ELF-1 (cell line): ENCODE measurements at regions not wholly inside any gene's neighbourhood (a gene's known extent, or its start where the extent isn't known, plus 50 kb on each side); places are given as distances from the start of the nearest gene placed in this dataset.
A peak's percentile ranks its signal among the peaks of the same experiment; 100 is the strongest.

Experiments used
- DNase-seq: peaks from one replicate; pipeline ENCODE4 v3.0.0-alpha.2; 2016; ENCODE audit warnings: low read depth, low spot score

DNA sequence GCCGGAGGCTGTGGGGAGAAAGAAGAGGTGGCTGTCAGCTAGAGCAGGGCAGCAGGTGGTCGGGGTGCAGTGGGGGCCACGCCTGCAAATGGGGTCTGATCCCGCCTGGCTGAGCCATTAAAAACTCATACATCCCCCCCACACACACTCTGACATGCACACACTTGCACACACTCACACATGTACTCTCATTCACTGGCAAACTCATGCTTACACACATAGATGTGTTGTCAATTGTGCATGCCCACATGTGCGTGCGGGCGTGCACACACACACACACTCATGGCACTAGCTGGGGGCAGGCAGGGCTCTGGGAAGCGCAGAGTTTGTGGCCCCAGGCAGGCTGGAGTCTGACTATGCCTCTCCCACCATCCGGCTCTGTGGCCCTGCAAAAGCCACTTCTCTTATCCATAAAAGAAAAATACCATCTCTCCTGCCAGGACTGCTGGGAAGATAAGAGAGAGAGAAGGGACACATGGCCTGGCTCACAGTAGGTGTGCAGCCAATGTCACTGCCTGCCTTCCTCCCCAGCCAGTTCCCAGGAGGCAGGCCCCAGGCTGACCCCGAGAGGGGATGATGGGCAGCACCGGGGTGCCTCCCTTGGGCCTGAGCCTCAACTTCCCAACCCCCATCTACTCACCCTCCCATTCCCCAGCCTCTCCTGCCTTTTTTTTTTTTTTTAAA, 163.5 kb upstream of the LINGO1 start:
- no peak for DNase-seq

DNA sequence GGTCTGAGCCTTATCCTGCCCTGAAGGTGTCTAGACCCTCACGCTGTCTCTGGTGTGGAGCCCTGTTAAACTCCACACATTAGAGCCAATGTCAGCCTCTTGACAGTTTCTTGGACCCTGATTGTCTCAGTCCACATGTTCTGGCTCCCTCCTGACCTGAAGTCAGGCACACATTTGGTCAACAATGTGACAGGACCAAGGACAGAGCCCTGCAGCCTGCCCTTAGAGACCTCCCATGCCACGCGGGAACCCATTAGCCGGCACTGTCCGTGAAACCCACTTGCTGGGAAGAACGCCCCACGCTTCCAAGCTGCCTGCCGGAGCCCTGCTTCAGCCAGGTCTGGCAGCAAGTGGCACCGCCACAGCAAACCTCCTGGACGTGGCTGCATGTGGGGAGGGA, 162.7 kb upstream of the LINGO1 start:
- DNase-seq: no peak

DNA sequence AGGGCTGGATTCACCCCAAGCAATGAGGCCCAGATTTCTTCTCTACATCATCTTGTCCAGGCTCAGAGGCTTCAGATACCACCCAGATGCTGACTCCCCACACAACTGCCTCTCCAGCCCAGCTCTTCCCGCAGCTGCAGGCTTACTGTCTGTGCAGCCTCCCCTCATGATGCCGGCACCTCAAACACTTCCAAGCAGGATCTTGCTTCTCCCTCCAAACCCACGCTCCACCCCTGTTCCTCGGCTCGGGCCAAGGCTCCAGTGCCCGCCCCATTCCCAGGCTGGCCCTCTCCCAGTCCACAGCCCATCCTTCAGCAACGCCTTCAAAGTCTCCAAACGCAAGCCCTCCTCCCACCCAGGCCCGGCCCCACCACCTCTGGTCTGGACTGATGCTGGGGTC, 159.2 kb upstream of the LINGO1 start:
- DNase-seq: no peak

DNA sequence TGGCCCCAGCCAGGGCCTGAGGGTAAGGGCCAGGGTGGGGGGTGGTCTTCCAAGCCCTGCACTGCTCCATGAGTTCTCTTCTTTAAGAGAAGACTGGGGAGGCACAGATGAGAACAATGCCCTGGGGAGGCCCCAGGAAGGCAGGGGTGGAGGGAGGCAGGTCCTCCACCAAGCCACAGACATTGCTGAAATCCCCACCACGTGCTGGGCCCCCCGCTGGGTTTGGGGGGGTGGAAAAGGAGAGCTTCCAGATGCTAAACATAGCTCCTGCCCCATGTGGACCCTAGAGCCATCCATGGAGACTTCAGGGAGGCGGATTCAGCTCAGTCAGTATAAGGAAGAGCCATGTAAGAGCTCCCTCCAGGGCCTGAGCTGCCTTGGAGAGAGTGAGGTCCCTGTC, 157.8 kb upstream of the LINGO1 start:
- no peak for DNase-seq

DNA sequence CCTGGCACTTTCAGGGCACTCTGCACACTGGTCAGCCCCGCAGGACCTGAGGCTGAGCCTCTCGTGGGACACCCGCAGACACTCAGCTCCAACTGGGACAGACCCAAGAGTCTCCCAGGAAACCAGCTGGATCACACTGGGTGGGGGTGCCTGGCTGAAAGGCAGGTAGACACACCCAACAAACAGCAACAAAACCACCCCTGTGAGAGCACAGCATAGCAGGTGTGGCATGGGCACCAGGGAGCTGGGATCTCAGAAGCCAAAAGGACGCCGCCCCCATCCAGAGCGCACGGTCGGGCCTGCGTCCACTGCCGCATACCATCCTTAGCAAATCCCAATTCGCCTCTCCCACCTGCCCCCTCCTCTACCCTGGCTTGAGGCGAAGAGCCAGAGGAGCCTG, 154.2 kb upstream of the LINGO1 start:
- DNase-seq: no peak

DNA sequence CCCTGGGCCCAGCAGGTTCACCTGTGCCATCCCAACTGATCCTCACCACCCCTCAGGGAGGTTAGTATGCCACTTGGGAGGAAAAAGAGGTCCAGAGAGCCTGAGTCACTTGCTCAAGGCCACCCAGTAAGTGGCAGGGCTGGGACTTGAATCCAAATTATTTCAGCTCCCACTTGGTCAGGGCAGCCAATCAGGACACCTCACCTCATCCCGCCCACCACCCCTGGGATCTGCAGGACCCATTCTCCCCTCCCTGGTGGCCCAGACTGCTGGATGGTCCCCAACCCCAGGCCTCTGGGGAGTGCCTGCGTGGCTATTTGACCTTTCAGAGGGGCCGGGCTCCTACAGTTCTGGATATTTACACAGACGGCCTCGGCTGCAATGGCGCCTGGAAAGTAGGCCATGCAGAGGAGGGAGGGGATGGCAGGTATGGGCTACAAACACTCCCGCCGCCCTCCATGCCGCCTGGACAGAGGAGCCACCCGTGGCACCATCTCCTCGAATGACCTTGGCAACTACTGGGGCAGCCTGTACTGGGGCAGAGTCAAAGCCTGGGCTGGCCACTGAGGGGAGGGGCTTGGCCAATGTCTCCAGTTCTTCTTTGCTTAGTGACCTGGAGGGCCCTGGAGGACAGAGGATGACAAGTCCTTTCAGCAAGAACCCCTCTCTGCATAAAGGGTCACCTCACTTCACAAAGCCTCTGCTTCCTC, 153.6 kb upstream of the LINGO1 start:
- no peak for DNase-seq

DNA sequence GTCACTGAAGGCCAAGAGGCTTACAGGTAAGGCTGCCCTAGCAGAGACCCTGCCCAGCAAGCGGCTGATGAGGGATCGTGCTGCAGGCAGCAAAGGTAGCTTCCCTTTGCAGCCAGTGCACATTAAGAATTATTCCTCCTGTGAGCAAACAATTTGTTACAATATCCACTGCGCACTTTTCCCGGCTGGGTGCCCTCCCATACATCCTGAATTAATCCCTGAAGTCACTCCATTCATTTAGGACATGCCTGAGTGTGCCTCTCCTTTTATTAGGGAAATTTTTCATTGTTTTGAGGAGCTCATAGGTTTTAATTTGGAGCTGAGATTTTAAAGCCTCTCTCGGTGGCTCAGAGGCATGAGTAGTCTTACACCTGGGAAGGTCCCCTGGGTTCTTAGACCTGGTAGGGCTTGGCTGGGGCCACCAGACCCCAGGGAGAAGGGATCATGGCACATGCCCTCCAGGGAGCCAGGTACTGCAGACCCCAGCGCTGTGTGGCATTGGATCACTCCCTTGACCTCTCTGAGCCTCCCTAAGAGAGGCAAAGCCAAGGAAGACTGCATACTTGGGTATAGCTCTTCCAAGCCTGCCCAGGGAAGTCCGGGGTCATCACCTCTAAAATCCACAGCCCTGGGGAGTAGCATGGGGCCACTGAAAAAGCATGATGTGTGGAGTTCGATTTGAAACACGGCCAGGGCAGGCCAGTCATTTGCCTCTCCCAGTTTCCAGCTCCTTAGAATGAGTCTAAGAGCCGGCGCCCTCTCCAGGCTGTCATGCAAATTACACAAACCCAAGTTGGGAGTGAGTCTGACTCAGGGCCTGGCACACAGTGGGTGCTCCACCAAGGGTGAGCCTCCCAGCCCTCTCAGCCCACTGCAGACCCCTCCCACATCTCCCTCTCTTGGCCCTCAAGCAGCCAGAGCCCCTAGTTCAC, 151.9 kb upstream of the LINGO1 start:
- peak; percentile 62 for DNase-seq

DNA sequence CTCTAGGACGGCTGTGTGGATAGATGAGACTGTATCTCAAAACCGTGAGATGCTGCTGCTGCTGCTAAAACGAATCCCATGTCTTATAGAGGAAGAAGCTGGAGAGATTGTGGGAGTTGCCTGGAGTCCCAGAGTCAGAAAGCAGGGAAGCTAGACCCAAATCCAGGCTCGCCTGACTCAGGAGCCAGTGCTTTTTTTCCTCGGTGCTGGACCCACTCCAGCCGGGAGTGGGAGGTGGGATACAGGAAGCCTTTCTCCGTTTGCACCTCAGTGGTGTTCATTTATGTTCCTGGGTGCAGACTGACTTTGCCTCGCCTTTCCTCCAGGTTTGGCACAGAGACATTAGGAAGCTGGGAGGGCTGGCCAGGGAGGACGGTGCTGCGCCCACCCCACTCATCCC, 150.9 kb upstream of the LINGO1 start:
- DNase-seq: no peak

DNA sequence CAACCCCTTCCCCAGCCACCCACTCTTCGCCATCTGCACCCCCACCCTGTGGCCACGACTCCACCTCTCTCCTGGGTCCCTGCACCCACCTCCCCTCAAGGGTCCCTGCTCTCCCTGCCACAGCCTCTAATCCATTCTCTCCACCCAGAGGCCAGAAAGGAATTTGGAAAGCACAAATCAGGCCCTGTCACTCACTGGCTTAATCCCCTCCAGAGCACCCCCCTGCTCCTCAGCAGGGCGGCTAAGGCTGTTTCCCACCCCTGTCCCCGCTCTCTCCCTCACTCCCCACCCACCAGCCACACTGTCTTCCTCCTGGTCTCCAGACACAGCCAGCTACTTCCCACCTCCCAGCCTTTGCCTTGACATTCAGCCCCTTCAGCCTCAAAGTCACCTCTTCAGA, 150.0 kb upstream of the LINGO1 start:
- no peak for DNase-seq

DNA sequence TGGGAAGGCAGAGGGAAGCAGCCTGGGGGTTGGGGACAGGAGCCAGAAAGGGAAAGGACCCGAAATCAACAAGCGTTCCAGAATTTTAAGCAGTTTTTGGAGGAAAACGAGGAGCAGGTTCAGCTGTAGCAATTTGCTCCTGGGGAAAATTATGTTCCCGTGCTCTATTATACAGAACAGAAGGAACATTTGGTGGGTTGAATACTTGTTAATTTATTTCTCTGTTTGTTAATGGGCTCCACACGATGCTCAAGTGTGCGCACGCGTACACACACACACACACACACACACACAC, 149.2 kb upstream of the LINGO1 start:
- no peak for DNase-seq

DNA sequence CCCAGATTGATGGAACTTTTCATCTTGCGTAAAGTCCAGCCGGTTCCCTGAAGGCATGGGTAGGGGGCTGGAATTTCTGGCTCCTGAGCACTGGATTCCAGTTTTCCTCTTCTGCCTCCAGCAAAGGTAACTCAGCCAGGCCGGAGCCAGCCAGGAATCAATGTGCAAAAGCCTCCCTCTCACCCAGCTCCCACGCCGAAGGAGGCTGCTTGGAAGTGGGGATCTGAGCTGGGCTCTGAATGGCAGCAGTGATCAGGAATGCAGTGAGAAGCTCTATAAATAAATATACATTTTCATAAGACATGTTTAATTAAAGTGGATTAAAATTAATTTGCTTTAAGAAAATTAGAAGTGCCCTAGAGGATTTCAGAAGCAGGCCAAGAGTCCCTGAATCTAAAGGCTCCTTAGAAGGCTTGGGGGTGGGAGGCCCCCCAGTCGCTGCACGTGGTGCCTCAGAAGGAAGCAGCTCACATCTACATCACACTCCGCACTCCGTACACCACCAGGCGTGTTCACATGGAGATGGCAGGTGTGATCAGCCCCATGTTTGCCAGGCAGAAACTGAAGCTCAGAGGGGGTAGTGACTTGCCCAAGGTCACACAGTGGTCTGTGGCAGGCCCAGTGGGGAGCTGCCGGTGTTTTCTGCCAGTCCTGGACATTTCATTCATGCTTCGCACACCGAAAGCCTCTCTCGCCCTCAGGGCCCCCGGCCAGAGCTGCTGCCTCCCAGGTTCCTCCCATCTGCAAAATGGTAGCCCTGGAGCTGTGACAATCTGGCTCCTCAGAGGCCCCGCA, 148.6 kb upstream of the LINGO1 start:
- DNase-seq: peak; percentile 57

DNA sequence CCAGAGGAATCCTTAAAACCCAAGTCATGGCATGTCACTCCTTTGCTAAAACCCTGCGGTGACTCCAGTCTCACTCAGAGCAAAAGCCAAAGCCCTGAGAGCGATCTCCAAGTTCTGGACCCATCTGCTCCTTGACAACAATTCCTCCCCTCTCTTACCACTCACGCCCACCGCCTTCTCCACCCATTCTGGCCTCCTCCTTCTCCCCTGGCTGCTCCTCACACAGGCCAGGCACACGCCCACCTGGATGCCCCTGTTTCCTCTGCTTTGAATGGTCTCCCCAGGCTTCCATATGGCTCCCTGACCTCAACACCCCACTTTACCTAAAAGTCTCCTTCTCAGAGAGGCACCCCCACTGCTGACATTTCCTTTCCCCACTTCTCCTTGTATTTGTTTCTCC, 146.1 kb upstream of the LINGO1 start:
- DNase-seq: no peak

DNA sequence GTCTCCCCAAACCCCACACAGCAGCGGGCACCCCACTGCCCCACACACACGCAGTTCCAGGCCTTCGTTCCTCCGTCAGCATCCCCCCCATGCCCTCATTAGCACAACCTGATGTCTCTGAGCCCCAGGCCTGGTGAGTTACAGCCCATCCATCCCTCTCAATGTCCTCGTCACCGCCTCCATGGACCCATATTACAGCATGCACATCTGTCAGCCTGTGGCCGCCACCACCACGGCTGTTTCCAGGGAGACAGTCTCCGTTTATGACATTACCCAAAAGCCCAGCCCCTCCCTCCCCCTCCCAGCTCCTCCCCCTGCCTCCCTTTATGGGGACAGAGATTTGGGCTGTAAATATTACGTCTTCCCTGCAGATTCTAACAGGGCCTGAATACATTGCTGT, 143.1 kb upstream of the LINGO1 start:
- DNase-seq: no peak

DNA sequence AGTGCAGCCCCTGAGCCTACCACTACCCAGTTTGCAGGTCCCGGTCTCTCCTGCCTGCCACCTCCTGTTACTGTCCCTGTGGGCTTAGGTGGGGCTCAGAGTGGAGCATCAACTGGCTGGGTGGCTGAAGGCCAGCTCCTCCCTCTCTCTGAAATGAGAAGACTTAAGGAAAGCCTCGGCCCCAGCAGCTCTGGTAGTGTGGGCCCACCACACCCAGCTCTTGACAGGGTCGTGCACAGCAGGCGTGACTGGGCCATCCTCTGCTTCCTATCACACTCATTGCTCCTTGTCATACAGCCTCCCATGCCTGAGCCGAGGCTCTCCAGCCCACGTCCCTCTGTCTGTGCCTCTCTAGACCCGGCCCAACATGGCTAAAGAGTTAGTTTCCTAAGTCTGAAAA, 142.7 kb upstream of the LINGO1 start:
- no peak for DNase-seq

DNA sequence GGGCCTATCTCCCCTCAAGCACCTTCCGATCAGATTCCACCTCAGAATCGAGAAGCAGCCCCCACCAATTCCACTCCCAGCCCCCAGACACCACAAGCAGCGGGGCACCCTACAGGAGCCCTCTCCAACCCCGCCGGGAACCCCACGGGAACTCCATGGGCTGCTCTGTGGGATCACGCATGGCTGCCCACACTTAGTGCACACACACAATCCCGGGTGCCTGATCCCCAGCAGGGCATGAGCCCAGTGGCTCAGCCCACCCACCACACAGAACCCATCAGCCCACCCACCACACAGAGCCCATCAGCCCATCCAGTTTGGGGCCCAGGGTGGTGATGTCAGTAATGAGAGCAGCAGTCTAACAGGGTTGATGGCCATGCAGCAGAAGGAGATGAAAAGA, 141.6 kb upstream of the LINGO1 start:
- DNase-seq: no peak

DNA sequence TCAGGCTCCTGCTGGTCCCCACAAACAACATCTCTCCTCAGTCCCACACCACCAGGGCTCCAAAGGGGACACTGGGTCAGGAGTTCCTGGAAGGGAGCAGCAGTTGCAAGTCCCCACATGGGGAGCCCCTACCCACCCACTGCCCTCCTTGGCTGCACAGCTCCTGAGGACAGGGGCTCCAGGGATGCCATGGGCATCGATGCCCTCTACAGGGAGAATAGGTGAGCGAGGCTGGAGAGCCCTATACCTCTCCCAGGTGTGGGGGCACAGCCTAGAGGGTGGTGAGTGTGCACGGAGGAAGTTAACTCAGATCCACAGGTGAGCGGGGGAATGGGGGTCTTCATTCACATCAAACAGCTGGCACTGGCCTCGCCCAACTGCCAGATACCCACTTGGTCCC, 141.2 kb upstream of the LINGO1 start:
- DNase-seq: no peak

DNA sequence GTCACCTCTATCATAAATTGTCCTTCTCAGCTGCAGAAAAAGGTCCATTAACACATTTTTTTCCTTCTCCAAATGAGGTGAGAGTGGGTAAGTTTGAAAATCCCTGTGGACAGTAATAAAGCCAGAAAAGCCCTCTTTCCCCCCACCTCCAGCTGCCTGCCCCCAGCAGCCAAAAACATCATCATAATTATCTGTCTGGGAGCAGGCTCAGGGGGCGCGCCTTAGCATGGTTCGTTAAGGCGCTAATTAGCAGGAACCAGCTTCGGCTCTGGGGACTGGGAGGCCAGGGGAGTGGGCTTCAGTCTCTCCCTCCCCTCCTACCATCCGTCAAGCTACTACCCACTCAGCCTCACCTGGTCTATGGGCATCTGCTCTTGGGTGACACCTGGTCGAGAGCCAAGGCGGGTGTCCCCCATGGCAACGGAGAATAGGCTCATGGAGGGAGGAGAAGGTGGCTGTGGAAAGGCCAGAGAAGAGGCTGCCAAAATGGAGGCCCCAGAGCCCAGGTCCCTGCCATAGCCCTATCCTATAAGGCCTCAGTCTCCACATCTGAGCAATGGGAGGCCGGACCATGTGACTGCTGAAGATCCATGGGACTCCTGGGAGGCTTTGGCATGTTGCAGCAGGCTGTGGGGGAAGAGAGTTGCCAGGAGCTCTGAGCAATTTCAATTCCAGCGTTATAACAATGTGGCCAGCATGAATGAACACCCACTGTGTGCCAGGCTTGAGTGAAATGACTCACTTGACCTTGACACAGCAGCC, 140.1 kb upstream of the LINGO1 start:
- no peak for DNase-seq

DNA sequence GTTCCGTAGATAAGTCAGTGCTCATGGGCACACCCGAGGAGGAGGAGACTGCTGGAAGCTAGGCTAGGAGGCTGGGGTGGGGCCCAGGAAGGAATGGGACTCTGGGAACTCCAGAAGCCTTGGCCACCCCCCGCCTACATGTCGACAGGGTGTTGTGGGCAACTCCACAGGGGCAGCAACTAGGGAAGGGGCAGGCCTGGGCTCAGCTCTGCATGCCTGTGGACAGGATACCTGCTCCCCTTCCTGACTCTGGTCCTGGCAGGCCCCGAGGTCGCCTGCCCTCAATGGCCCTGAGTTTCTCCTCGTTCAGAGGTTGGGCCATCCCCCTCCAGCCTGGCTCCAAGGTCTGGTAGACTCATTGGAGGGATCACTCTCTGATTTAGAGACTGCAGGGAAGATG, 138.9 kb upstream of the LINGO1 start:
- DNase-seq: no peak

DNA sequence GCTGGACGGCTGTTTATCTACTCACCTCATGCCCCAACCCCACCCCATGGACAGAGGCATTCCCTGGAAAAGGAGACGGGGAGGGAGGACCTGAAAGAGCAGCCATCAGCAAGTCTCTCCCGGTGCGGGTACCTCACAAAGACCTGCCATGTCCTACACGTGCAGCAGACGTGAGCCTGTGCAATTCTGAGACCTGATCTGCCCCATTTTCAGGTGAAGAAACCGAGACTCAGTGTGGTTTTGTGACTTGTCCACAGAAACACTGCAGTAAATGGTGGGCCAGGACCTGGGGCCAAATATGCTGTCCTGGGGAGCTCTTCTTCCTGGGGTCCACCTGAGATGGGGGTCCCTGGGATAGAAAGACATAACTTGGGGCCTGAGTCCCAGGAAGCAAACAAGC, 137.0 kb upstream of the LINGO1 start:
- DNase-seq: no peak

DNA sequence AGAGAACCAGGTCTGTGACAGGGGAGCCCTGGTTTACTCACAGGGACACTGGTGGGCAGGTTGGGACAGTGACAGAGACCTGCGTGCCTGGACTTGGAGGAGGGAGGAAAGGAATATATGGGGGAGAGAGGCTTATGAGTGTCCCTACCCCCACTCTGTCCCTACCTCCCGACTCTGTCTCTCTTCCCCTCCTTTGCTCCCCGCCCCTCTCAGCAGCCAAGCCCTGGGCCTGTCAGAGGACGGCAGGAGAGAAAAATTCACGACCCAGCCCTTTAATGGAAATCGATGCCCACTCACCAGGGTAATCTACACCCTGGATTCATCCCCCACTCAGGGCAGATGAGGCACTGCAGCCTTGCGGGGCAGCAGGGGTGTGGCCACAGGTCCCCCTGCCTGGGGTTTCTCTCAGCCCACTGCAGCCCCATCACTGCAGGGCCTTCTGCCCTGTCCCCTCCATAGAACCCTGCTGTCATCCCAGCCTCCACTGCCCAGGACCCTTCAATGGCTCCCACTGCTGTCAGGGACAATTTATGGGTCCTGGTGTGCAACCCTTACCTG, 135.9 kb upstream of the LINGO1 start:
- no peak for DNase-seq

DNA sequence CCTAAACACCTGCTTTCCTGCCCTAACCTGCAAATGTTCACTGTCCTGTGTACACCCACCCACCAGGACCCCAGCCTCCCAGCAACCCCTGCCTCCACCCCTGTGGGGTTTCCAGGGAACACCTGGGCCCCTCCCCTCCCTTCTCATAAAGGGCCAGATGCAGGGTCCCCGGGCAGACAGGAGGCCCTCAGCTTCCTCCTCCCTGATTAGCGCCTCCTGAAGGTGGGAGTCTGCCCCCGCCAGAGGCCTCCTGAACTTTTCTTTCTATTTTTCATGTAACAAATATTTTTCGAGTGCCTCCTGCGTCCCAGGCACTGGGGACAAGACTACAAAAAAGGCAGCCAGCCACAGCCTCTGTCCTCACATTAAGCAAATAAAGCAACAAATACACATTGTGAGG, 135.4 kb upstream of the LINGO1 start:
- no peak for DNase-seq
